ENCODE measurements at regions not wholly inside any gene's neighbourhood (a gene's known extent, or its start where the extent isn't known, plus 50 kb on each side); places are given as distances from the start of the nearest gene placed in this dataset.

- ATAC-seq: no peak
- CTCF ChIA-PET: interaction anchor here (1.1 kb wide), 1 partner anchor 30 kb away, joined by 4 read pairs; no protein-coding TSS in a partner anchor
- no peak for FAIRE-seq
- WGBS (ENCODE audit: insufficient coverage, insufficient replicate concordance, low lambda C conversion rate, missing lambda C conversion rate): 32% methylated on average over 4 of the region's 4 CpGs
- Histone ChIP-seq H4K20me1 (ENCODE audit: control insufficient read depth, insufficient read depth) (no peaks in the 10 kb centered on the region), H2AFZ (ENCODE audit: control insufficient read depth, low read depth, low read length) (no peak overlapping the region), H3K36me3 (ENCODE audit: control insufficient read depth in 2 of 2, insufficient read depth in 2 of 2, low read length in 1 of 2) (no peaks in the 10 kb centered on the region), H3K27ac (ENCODE audit: control insufficient read depth, insufficient read depth) (no peak overlapping the region), H3K4me2 (ENCODE audit: control insufficient read depth, insufficient read depth) (no peak overlapping the region), H3K79me2 (ENCODE audit: control insufficient read depth, insufficient read depth, low read length) (no peaks in the 10 kb centered on the region), H3K27me3 (replicated peaks in 1 of 2; ENCODE audit: control insufficient read depth in 2 of 2, insufficient read depth in 2 of 2, low read length in 1 of 2) (no peaks in the 10 kb centered on the region), H3K4me3 (no peak overlapping the region), H3K4me1 (ENCODE audit: control insufficient read depth, insufficient read depth, low read length) (no peaks in the 10 kb centered on the region), H3K9ac (ENCODE audit: control insufficient read depth, insufficient read depth, low read length) (no peak overlapping the region), H3K9me3 (replicated peaks; ENCODE audit: control insufficient read depth, insufficient read depth, low read length) (no peaks in the 10 kb centered on the region)
- DNase-seq (ENCODE audit: low read depth, low spot score): no peak
- SMC1A ChIA-PET (ENCODE audit: uncharacterized antibody, unreplicated experiment): no interaction called here
- in situ Hi-C loops (cut with MboI) (no loop called here), intact Hi-C loops (cut with micrococcal nuclease; ENCODE audit: unreplicated experiment) (no loop called here)
- POLR2A ChIA-PET: no interaction called here
- BruUV-seq (replicated peaks): no TSS peak
- RAD21 ChIA-PET (ENCODE audit: unreplicated experiment): no interaction called here
- TF ChIP-seq IRF4 (IDR thresholded peaks at IDR 0.05; ENCODE audit: low read depth, low read length) (no peak), ASH2L (IDR thresholded peaks at IDR 0.05; ENCODE audit: borderline replicate concordance, low read depth) (no peak), SRF (IDR thresholded peaks at IDR 0.05; ENCODE audit: low read depth in 2 of 2, low read length in 2 of 2) (no peak)
These were observed 209.6 kb upstream of the SSTR4 start for GRCh38 chr20:22825546-22825945.

GRCh38 chr20:22826306-22827230 lies 208.5 kb upstream of the SSTR4 start:
- Histone ChIP-seq H3K4me1 (ENCODE audit: control insufficient read depth, insufficient read depth, low read length) (no peaks in the 10 kb centered on the region), H3K9ac (ENCODE audit: control insufficient read depth, insufficient read depth, low read length) (no peak overlapping the region), H3K4me3 (no peak overlapping the region), H3K9me3 (replicated peaks; ENCODE audit: control insufficient read depth, insufficient read depth, low read length) (no peaks in the 10 kb centered on the region), H3K79me2 (ENCODE audit: control insufficient read depth, insufficient read depth, low read length) (no peaks in the 10 kb centered on the region), H3K27ac (ENCODE audit: control insufficient read depth, insufficient read depth) (no peak overlapping the region), H3K27me3 (replicated peaks in 1 of 2; ENCODE audit: control insufficient read depth in 2 of 2, insufficient read depth in 2 of 2, low read length in 1 of 2) (no peaks in the 10 kb centered on the region), H3K4me2 (ENCODE audit: control insufficient read depth, insufficient read depth) (no peak overlapping the region), H4K20me1 (ENCODE audit: control insufficient read depth, insufficient read depth) (no peaks in the 10 kb centered on the region), H3K36me3 (ENCODE audit: control insufficient read depth in 2 of 2, insufficient read depth in 2 of 2, low read length in 1 of 2) (no peaks in the 10 kb centered on the region), H2AFZ (ENCODE audit: control insufficient read depth, low read depth, low read length) (no peak overlapping the region)
- no peak for FAIRE-seq
- in situ Hi-C loops (cut with MboI): no loop called here
- SMC1A ChIA-PET (ENCODE audit: uncharacterized antibody, unreplicated experiment): no interaction called here
- no peak for DNase-seq (ENCODE audit: low read depth, low spot score)
- POLR2A ChIA-PET: no interaction called here
- BruUV-seq (replicated peaks): no TSS peak
- CTCF ChIA-PET: no interaction called here
- 30% methylated on average over 8 of the region's 8 CpGs for WGBS (ENCODE audit: insufficient coverage, insufficient replicate concordance, low lambda C conversion rate, missing lambda C conversion rate)
- intact Hi-C loops (cut with micrococcal nuclease; ENCODE audit: unreplicated experiment): no loop called here
- RAD21 ChIA-PET (ENCODE audit: unreplicated experiment): no interaction called here
- ATAC-seq: no peak
- TF ChIP-seq HDGF (IDR thresholded peaks at IDR 0.05) (no peak), NKRF (conservative IDR thresholded peaks at IDR 0.05) (no peak), POLR2A (IDR thresholded peaks at IDR 0.05; ENCODE audit: low read depth, low read length) (no peak), TCF3 (IDR thresholded peaks at IDR 0.05; ENCODE audit: borderline replicate concordance, insufficient read depth, low read depth, low read length) (no peak), RAD21 (IDR thresholded peaks at IDR 0.05; ENCODE audit: insufficient read depth, low read depth, low read length) (no peak), ZNF687 (IDR thresholded peaks at IDR 0.05) (no peak)

All from GM12878 (cell line).